ENCODE measurements at regions not wholly inside any gene's neighbourhood (a gene's known extent, or its start where the extent isn't known, plus 50 kb on each side); places are given as distances from the start of the nearest gene placed in this dataset.

DNA sequence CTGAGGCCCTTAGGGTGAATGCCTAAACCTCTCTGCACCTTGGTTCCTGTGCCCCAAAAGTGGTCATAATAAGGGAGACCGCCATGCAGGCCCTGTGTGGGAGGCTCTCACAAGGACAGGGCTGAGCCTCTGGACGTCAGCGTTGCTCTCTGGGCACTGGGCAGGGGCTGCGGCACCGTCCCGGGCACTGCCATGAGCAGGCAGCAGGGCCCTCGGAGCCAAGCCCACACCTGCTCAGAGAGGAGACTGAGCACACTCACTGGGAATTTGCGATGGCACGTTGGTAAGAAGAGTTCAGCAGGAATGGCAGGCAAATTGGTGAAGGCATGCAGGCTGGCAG is 123.4 kb downstream of the HMX1 start:
- no peak for DNase-seq (ENCODE audit: low spot score)
- no peak for TF ChIP-seq CTCF (IDR thresholded peaks at IDR 0.05; ENCODE audit: extremely low read depth, insufficient read depth, missing control alignments)
- in situ Hi-C loops (cut with MboI; ENCODE audit: low pct_unique_long_range_greater_than_20kb, low sequenced_read_pairs, unreplicated experiment) = no loop called here

GRCh38 chr4:8747467-8748235 is 124.0 kb downstream of the HMX1 start:
- no peak for DNase-seq (ENCODE audit: low spot score)
- TF ChIP-seq CTCF (IDR thresholded peaks at IDR 0.05; ENCODE audit: extremely low read depth, insufficient read depth, missing control alignments) = no peak
- in situ Hi-C loops (cut with MboI; ENCODE audit: low pct_unique_long_range_greater_than_20kb, low sequenced_read_pairs, unreplicated experiment) = no loop called here

- in situ Hi-C loops (cut with MboI; ENCODE audit: low pct_unique_long_range_greater_than_20kb, low sequenced_read_pairs, unreplicated experiment) = no loop called here
Measured at GRCh38 chr4:8746523-8747466, 124.8 kb downstream of the HMX1 start.

GRCh38 chr4:8745826-8746225 is 125.8 kb downstream of the HMX1 start:
- DNase-seq (ENCODE audit: low spot score) = no peak
- no peak for TF ChIP-seq CTCF (IDR thresholded peaks at IDR 0.05; ENCODE audit: extremely low read depth, insufficient read depth, missing control alignments)
- in situ Hi-C loops (cut with MboI; ENCODE audit: low pct_unique_long_range_greater_than_20kb, low sequenced_read_pairs, unreplicated experiment) = no loop called here

More at GRCh38 chr4:8746523-8747466, 124.8 kb downstream of the HMX1 start:
- no peak for TF ChIP-seq CTCF (IDR thresholded peaks at IDR 0.05; ENCODE audit: extremely low read depth, insufficient read depth, missing control alignments)
- no peak for DNase-seq (ENCODE audit: low spot score)

DNA sequence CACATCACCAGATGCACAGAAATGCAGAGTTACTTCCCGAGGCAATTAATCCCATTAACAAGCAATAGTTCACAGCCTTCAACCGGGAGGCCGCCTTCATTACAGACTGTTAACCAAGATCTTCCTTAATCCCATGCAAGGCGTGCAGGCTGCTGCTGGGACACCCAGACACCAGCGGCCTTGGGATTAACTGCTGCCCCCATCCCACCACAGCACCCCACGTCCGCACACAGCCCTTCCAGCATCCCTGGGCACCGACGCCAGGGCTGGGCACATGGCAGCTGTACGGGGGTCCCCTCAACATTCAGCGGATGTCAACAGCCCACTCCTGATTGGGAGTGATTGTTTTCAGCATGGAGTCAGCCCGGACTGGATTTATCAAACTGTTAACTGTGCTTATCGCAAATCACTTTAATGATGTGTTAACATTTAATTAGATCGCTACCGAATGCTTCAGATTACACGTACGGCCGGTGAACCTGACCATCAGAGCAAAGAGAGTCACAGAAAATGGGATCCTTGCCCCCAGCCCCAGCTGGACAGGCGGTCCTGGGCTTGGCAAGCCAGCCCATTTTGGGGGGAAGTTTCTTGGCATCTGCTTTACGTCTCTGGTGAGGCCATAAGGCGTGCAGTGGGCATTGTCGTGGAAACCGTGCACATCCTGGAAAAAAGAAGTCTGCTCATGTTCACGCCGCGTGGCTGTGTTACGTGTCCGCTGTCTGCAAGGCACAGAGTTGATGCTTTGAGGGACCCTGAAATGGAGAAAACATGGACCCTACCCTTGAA is 126.4 kb downstream of the HMX1 start:
- in situ Hi-C loops (cut with MboI; ENCODE audit: low pct_unique_long_range_greater_than_20kb, low sequenced_read_pairs, unreplicated experiment) = no loop called here
- no peak for TF ChIP-seq CTCF (IDR thresholded peaks at IDR 0.05; ENCODE audit: extremely low read depth, insufficient read depth, missing control alignments)
- DNase-seq (ENCODE audit: low spot score) = no peak

All from GM13977 (cell line).